ENCODE measurements at regions not wholly inside any gene's neighbourhood (a gene's known extent, or its start where the extent isn't known, plus 50 kb on each side); places are given as distances from the start of the nearest gene placed in this dataset.

DNA sequence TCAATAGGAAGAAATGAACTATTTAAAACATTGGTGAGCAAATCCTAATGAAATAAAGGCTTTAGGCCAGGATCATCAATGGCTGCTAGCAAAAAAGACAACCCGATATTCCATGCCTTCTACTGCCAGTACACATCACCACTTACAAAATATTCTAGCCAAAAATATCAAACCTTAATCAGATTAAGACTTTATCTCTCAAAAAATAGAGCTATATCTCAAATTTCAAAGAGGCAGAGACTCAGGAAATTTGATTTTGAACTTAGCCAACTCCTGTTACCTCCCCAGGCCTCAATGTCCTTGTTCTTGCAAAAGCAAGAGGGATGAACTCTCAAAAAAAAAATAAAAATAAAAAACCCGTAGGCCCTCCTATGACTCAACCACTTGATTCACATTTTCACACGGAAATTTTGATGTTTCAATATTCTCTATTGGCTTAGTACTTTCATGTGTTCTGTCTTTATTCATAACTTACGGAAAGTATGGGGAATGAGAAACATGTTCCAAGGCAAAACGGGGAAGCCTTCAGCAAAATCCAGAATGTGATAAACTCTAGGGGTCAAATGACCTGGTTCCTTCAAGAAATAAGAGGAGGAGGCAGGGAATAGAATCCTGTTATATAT lies 273.3 kb upstream of the ZPLD1 start:
- DNase-seq: no peak

DNA sequence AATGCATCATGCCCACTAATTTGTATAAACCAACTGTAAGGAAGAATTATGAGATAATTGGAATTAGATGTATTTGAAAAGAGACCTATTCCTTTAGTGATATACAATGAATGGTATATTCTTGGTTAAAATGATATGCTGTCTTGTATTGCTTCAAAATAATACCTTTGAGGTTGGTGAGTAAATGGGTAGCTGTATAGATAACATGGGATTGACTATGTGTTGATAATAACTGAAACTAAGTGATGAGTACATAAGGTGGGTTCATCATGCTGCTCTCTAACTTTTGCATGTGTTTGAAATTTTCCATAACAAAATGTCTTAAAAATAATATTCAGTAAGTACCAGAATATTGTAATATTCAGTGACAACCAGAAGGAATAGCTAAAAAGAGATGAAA lies 272.6 kb upstream of the ZPLD1 start:
- DNase-seq: no peak

DNA sequence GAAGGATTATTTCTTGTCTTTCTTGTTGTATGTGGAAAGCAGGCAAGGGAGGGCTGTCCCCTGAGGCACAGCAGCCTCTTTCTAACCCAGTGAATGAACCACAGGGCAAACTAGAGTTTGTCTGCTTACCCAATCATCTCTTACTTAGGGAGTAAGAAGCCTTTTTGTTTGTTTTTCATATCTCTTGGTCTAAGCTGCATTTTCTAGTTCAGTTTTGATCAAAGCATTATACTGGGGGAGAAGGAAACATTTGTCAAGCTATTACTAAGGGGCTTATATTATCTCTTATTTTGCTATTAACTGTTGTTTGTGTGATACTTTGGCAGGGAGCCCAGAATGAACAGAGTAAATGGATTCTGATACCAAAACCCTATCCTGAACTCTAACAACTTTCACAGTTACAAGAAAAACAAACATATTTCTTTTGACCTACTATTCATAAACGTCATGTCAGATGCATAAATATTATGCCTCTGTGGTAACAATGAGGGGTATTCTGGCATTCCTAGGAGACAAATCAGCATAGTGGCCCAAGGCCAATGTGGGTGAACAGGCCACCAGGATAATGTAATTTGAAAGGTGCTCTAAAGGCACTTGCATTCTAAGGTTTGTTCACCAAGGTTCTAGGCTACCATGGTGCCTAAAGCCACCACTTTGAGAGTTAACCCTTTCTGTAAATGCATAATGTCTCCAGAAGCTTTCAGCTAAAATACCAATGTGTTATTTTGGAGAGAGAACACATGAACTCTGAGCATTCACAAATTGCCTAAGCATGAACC lies 271.6 kb upstream of the ZPLD1 start:
- no peak for DNase-seq

DNA sequence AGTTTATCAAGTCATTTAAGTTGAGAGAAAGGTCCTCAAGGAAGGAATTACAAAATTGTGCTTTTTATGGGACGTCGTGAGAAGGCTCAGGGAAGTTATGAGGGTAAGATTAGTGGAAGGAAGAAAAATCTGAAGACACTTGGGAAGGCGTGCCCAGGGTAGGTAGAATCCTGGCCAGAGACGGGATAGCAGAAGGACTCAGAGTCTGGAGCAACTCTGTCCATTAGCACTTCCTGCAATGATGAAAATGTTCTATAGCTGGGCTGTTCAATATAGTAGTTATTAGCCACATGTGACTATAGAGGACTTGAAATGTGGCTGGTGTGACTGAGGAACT lies 271.0 kb upstream of the ZPLD1 start:
- DNase-seq: no peak

DNA sequence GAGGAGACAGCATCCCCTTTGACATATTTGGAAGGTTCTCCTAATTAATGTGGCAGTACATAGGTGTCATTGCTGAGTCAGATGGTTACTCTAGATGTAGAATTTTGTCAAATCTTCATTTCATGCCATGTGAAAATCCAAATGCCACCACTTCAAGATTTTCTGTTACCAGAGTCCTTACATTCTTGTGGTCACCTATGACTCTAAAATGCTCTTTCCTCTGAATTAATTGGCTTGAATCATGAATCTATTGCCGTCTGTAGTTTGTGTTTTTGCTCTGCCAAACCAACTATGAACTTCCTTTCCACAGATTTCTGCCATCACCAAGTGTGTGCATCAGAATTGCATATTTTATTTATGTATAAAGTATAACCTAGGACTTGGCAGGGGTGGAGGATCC lies 269.4 kb upstream of the ZPLD1 start:
- DNase-seq: no peak

DNA sequence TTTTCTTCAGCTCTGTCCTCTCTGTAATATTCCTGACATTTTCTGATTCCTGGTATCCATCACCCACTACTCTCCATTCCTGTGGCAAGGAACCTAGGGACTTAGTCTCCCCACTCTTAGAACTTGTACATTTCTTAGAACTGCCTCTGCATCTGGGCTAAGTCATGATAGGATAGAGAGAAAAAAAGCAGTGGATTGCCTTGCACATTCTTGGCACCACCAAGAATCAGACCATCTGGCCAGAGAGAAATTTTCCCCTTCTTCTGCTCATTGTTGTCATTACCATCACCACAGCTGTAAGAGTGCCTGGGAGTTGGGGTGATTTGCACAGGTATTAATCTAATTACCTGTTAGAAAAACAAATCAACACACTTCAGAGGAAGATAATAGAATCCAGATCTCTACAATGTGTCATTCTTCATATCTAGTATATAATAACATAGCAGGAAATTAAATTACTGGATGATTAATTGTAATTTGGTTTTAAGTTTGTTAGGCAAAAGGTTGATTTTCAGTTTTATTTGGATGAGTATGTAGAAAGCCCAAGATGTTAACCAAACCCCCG lies 264.8 kb upstream of the ZPLD1 start:
- no peak for DNase-seq

DNA sequence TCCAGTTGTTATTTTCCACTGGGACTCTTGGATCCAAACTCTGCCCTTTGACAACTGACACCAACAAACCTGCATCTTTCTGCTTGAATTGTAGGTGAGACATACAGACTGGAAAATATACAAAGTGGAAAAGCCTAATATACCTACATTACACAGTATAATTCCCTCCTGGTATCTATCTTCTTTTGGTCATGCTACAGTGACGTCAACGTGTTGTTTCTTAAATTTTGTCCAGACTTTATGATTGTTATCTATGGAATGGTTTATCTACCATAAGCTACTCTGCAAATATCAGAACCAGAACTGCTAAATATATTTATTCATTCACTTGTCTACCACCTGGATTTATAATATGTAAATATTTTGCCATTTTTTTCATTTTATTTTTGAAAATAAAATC lies 264.3 kb upstream of the ZPLD1 start:
- no peak for DNase-seq

DNA sequence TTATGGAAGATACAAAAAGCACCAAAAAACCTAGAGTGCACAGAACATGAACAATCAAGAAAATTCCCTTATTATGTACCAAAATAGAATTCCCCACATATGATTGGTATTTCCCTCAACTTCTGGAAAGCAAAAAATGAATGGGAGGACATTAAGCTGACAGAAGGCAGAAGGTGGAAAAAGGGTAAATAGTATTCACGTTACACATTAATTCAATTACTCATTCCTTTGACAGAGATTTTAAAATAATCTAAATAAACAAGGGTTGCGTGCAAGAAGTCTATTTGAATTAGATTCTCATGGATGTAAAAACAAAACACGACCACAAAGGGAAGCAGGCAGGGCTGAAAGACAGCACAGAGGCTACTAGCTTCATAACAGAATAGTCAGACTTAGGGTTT lies 260.5 kb upstream of the ZPLD1 start:
- DNase-seq: no peak

DNA sequence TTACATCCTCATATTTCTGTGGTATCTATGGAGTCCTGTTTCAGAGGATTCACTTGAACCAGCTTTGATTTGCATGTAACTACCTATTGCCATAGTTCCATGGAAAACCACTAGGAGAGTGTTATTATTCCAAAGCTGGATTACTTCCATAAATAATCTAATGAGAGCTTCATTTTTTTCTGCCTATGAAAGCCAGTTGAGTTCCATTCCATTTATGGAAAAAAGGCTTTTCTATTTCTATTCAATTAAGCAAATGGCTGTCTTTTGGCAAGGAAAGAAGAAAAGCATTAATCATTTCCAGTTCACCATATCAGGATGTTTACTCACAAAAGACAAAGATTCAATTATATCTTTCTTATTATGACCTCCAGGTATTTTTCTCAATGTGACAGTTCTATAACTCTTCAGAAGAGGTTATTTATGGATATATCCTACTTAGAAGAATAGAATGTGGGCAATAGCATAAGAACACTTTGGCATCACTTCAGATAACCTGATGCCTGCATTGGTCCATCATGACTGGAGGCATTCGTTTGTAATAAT lies 259.9 kb upstream of the ZPLD1 start:
- DNase-seq: no peak

DNA sequence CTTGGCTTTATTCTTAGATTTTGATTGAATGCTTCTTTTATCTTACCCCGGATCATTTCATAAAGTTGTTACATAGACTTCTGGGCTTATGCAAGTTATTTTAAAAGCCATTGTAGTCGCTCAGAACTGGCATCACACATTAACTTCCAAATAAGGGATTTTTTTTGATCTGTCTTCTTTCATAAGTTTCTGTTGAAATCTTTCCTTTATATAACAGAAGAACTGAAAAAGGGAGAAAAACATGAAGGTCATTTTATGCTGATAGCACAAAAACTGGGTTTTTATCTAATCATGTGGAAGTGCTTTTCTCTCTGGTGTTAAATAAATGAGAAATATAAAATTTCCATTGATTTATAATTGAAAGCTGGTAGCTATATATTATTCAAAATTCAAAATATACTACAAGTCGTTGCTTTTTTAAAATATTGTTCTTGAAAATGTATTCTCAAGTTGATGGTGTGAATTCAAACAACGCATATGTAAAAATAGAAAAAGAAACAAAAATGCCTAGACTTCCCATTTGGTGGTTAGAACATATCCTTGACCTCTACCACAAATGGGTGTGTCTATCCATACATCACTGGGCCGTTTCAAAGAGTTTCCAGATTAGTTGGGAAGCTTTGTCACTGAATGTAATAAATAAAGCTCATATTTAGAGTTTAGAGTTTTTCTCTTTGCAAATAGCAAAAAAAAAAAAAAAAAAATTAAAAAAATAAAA lies 258.3 kb upstream of the ZPLD1 start:
- no peak for DNase-seq

DNA sequence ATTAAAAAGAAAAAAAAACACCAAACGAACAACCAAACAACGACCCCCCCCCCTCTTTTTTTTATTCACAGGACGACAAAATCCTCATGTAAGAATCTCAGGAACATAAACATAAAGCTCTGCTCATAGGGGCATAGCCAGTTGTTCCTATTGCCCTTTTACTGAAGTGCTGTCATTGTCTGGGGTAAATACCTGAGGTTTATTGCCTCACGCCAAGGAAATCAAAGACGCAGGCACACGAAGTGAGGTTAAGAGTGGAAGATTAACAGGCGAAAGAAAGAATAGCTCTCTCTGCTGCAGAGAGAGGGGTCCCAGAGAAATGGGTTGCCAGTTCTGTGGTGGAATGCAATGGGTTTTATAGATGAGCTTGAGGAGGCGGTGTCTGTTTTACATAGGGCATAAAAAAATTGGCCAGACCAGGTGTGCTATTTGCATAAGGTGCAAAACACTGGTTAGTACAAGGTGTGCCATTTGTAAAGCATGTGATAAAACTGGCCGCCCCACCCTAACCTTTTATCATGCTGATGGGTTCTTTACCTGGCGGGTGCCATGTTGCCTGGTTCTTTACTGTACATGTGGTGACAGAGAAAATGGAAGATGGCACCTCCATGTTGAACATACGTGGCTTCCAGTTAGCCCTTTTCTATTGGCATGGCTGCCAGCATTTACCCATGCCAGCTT lies 257.6 kb upstream of the ZPLD1 start:
- DNase-seq: no peak

DNA sequence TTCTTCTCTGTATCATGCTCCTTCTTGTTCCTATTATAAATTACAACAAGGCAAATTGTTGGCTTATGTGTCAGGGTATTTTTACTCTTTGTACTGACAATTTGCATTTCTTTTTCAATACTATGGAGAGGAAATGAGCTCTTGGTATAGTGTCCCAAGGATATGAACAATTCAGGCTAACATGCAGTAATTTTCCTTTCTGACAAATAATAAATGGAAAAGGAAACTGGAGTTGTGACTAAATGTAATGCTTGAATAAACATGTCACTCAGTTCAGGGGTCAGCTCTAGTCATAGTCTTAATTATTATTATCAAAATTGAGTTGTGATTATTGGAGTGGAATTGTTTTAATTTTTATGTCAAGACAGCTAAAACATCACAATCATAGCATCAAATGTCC lies 256.0 kb upstream of the ZPLD1 start:
- DNase-seq: no peak

DNA sequence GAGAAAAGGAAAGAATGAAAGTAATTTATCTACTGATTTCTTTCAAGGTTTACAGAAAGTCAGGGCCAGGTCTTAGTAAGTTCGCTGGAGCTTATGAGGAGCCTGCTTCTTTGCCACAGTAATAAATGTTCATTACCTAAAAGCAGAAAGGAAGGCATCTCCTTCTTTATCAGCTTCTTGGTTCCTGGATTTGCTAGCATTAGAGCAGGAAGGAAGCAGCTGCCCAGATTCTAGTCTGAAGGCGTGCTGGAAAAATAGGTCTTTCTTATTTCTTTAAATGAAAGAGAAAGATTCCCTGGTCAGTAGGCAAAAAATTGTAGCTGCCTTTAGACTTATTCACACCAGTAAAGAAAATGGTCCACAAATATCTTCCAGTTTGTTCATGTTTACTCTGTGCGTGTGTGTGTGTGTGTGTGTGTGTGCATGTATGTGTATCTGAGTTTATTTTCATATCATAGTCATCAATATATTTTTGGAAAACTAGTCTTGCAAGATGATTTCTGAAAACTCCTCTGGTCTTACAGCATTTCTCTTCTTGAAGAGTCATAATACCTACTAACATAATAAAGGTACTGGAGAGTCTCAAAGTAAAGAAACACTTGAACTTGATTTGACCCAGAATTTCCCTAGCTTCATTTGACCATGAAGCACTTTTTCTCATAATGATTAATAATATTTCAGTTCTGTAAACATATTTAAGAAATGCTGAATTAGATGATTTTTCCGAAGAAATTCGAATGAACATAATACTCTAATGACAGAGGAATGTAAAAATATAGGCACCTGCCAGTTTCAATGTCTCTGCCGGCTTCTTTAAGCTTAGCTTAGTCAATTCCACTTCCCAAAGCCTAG lies 255.3 kb upstream of the ZPLD1 start:
- DNase-seq: no peak

DNA sequence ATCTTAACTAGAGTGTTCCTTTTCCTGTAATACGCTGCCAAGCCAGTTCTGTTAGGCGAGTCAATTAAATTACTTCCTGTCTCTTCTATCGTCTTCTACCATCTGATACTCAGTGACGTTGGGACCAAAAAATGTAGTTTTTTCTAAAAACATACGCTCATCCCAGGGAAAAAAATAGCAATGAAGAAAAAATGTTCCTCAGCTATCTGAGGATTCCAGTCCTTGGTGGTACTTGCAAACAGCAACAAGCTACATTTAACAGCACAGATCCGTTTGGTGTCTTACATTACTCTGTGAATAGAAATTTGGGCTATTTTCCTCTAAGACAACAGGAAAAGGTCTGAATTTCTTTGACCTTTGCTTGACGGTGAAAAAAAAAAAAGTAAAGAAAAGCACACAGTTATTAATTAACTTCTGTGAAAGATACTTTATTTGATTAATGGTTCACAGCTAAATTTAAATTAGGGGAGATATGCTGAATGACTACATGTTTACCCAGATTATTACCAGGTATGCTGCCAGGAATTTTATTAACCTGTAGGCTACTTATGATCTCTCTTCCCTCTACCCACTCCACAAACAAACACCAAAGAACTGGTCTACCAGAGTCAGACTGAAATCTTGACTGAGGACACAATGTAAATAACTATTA lies 254.4 kb upstream of the ZPLD1 start:
- no peak for DNase-seq

DNA sequence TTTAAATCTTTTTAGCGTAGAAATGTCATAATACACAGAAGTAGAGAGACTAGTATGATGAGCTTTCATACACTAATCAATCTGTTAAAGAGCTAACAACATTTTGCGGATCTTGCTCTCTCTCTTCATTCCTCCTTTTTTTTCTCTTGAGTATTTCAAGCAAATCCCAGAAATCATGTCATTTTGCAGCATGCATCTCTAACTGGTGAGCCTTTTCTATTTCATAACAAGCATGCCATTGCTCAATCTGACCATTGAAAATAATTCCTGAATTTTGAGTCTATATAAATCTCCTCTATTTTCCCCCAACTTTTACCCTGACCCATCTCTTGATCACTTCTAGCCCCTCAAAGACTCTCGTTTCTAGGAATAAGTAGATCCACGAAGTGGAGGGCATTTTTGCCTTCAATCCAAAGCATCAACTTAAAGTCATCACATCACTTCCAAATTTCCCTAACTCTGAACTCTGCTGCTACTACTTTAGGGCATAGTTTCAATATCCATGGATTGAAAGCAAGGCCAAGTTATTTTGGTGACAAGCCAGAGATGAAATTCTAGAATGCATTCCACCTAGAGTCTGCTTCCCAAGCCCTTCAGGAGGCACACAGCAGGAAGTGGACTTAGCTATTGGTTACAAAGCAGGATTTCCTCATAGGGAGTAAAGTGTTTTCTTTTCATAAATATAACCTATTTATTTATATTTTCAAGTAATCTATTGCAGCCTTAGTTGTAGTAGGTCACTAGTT lies 253.5 kb upstream of the ZPLD1 start:
- no peak for DNase-seq

DNA sequence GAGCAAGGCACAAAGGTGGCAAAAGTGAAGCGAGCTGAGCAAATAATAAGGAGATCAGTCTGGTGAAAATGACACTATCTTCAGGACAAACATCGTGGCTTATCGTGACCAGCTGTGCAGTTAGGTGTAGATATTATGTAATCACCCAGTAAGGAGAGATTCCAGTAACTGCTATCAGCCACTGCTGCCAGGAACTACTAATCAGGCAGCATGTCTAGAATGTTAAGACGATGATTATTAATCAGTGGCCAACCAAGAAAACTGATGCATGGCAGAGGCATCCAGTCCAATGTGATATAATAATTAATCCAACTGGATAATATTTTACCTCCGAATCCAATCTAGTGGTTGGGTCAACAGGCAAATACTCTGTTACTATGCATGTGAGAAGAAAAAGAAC lies 252.7 kb upstream of the ZPLD1 start:
- no peak for DNase-seq

DNA sequence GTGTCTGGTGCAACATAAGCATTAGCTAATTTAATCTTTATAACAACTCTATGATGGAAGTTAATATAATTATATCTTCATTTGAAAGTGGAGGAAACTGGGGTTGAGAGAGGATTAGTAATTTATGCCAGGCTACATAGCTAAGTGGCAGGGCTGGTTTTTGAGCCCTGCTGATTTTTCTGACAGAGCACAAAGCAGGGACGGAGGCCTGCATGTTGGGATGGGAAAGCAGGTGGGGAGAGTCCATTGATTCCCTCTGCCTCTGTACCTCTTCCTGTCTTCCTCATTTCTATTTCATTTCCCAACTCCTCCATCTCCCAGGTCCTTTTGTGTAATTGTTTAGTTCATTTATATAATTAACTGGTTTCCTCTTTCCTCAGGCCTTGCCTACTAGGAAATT lies 251.6 kb upstream of the ZPLD1 start:
- DNase-seq: no peak

DNA sequence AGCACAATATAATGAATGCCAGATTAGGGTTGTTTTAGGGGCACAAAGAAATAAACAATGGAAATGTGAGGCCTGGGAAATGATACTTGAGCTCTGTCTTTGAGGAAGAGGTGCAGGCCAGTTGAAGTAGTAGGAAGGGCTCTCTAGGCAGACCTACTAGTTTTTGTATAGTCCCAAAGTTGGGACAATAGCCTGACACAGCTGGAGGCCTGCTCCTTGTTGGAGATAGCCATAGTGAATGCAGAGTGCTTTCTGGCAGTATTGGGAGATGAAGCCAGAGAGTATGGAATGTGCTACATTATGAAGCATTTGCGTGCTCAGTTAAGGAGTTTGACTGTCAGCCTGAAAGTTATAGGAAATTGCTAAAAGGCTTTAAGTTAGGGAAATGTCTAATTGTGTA lies 251.2 kb upstream of the ZPLD1 start:
- DNase-seq: no peak

DNA sequence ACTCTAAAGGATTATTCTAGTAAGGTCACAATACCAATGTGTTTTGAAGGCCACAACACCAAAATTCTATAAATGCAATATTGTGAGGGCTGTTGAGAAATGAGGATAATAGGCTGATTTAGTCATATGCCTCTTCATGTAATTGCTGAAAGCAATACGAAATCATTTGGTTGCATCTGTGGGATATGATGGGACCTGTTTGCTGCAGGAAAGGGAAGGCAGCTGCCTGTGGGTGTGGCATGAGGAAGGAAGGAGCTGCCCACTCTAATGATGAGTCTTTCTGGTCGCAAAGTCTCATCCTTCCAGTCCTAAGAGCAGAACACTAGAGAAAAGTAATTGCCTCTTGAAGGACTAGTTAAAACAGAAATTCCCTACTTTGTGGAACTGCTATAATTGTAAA lies 245.3 kb upstream of the ZPLD1 start:
- no peak for DNase-seq

DNA sequence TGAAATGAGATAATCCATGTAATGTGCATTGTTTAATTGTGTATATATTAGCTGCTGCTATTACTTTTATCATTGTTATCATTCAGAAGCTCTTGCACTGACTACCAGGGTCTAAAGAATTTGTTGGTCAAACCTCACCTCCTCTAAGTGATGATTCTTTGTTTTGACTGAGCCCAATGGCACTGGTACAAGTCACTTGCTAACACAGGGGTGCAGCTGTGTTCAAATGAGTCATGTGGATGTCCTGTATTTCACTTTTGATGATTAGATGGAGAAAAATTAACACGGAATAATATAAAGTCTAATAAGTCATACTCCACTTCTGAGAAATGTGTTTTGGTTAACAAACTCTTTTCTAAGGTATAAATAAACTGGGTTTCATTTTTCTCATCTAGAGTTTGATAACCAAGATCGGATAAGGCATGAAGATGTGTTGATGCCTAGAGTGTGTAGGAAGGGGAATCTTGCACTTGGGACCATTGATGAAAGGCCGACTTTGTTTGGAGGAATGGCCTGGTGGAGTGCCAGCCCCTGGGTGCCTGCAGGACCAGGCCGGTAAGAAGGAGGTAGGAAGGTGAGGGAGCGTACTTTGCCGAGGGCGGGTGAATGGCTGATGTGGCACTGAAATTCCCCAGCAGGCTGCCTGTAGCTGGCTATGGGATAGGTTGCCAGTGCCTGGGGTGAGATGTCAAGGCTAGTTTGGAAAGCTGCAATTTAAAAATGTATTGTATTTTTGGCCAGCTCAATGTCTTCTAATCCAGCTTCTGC lies 244.7 kb upstream of the ZPLD1 start:
- no peak for DNase-seq
